ENCODE measurements at regions not wholly inside any gene's neighbourhood (a gene's known extent, or its start where the extent isn't known, plus 50 kb on each side); places are given as distances from the start of the nearest gene placed in this dataset.

GRCh38 chr3:154759966-154760365 is 320.2 kb upstream of the MME start:
- H3K9ac ChIP-seq (ENCODE audit: low read length), result no peak overlapping the region
- no peaks in the 10 kb centered on the region for H3K36me3 ChIP-seq (ENCODE audit: insufficient read depth, low read length)
- peaks cover 8% of the 10 kb centered on the region for H3K4me1 ChIP-seq (ENCODE audit: insufficient read depth, low read length, severe bottlenecking)
- H3K9me2 ChIP-seq (ENCODE audit: low read depth, low read length), result no peaks in the 10 kb centered on the region
- no peak overlapping the region for H3K4me2 ChIP-seq (ENCODE audit: low read length)
- H3F3A ChIP-seq (ENCODE audit: insufficient read depth, low read length), result no peaks in the 10 kb centered on the region
- H3K79me2 ChIP-seq (ENCODE audit: insufficient read depth, low read length), result no peaks in the 10 kb centered on the region
- no peaks in the 10 kb centered on the region for H4K20me1 ChIP-seq (ENCODE audit: insufficient read depth, low read length)
- H2AFZ ChIP-seq (ENCODE audit: low read length), result peak overlapping the region; percentile 45; the same call in 1 of the 2 replicates
- TF ChIP-seq CTCF (IDR thresholded peaks at IDR 0.05; ENCODE audit: low read length), result no peak
- no peak for TF ChIP-seq EZH2 (IDR thresholded peaks at IDR 0.05; ENCODE audit: borderline replicate concordance, low read length)
- H3K9me3 ChIP-seq (ENCODE audit: low read length), result no peaks in the 10 kb centered on the region
- no peak overlapping the region for H3K4me3 ChIP-seq (ENCODE audit: low read depth, low read length, poor library complexity, severe bottlenecking)
- H3K27me3 ChIP-seq (ENCODE audit: insufficient read depth, low read length), result no peaks in the 10 kb centered on the region
- no peak overlapping the region for H3K27ac ChIP-seq (ENCODE audit: low read depth, low read length, poor library complexity, severe bottlenecking)

GRCh38 chr3:154758109-154758868 is 321.8 kb upstream of the MME start:
- H3K27ac ChIP-seq (ENCODE audit: low read depth, low read length, poor library complexity, severe bottlenecking), result no peak overlapping the region
- H3K79me2 ChIP-seq (ENCODE audit: insufficient read depth, low read length), result no peaks in the 10 kb centered on the region
- H3K9ac ChIP-seq (ENCODE audit: low read length), result no peak overlapping the region
- H3K27me3 ChIP-seq (ENCODE audit: insufficient read depth, low read length), result no peaks in the 10 kb centered on the region
- H4K20me1 ChIP-seq (ENCODE audit: insufficient read depth, low read length), result no peaks in the 10 kb centered on the region
- TF ChIP-seq EZH2 (IDR thresholded peaks at IDR 0.05; ENCODE audit: borderline replicate concordance, low read length) (no peak), CTCF (IDR thresholded peaks at IDR 0.05; ENCODE audit: low read length) (peak; percentile 87)
- no peaks in the 10 kb centered on the region for H3K36me3 ChIP-seq (ENCODE audit: insufficient read depth, low read length)
- H2AFZ ChIP-seq (ENCODE audit: low read length), result no peak overlapping the region
- no peaks in the 10 kb centered on the region for H3K9me3 ChIP-seq (ENCODE audit: low read length)
- H3F3A ChIP-seq (ENCODE audit: insufficient read depth, low read length), result no peaks in the 10 kb centered on the region
- no peaks in the 10 kb centered on the region for H3K9me2 ChIP-seq (ENCODE audit: low read depth, low read length)
- peaks cover 5% of the 10 kb centered on the region for H3K4me1 ChIP-seq (ENCODE audit: insufficient read depth, low read length, severe bottlenecking)
- H3K4me3 ChIP-seq (ENCODE audit: low read depth, low read length, poor library complexity, severe bottlenecking), result no peak overlapping the region
- H3K4me2 ChIP-seq (ENCODE audit: low read length), result no peak overlapping the region

- Histone ChIP-seq H3F3A (ENCODE audit: insufficient read depth, low read length) (no peaks in the 10 kb centered on the region), H3K27ac (ENCODE audit: low read depth, low read length, poor library complexity, severe bottlenecking) (no peak overlapping the region), H3K27me3 (ENCODE audit: insufficient read depth, low read length) (no peaks in the 10 kb centered on the region), H3K4me3 (ENCODE audit: low read depth, low read length, poor library complexity, severe bottlenecking) (no peak overlapping the region), H3K4me2 (ENCODE audit: low read length) (no peak overlapping the region), H2AFZ (ENCODE audit: low read length) (no peak overlapping the region), H3K9me3 (ENCODE audit: low read length) (no peaks in the 10 kb centered on the region), H4K20me1 (ENCODE audit: insufficient read depth, low read length) (no peaks in the 10 kb centered on the region), H3K9ac (ENCODE audit: low read length) (no peak overlapping the region), H3K36me3 (ENCODE audit: insufficient read depth, low read length) (no peaks in the 10 kb centered on the region), H3K9me2 (ENCODE audit: low read depth, low read length) (no peaks in the 10 kb centered on the region), H3K4me1 (ENCODE audit: insufficient read depth, low read length, severe bottlenecking) (no peaks in the 10 kb centered on the region), H3K79me2 (ENCODE audit: insufficient read depth, low read length) (no peaks in the 10 kb centered on the region)
- TF ChIP-seq CTCF (IDR thresholded peaks at IDR 0.05; ENCODE audit: low read length), result no peak
- no peak for TF ChIP-seq EZH2 (IDR thresholded peaks at IDR 0.05; ENCODE audit: borderline replicate concordance, low read length)
Observed at GRCh38 chr3:154753101-154753500, 323.1 kb upstream of the GPR149 start.

All from OCI-LY1 (cell line).